NCI-H69 (cell line): ENCODE measurements at regions not wholly inside any gene's neighbourhood (a gene's known extent, or its start where the extent isn't known, plus 50 kb on each side); places are given as distances from the start of the nearest gene placed in this dataset.

Experiments
- DNase-seq: peaks from one replicate; lab custom pipeline; 2025; lab: John Stamatoyannopoulos, UW

DNA sequence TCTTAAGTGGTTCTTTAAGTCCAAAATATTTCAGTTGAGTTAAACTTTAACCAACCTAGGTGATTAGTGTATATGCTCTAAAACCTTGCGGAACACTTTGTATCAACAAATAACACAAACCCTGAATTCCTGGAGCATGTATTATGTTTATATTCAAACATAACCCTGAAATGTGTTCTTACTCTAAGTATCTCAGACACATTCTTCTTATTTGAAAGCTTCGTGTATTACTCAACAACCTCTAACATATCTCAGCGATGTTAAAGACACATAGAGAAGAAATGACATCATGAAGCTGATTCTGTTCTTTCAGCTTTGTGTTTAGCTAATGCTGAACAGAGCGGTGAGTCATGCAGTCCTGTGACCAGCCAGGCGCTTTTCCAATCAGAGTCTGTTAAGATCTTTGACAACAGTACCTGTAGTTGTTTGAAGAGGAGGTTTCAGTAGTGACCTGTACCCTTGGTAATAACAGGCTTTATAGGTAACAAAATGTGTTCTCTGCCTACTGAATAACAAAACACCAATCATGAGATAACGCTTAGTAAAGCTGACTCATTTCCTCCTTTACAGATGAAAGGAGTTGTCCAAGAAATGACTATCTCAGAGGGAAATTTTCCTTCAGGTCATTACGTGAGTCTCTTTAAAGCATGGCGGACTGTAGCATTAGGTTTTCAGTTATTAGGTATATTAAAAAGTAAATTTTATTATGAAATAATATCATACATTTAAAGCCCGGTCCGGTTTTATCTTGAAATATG lies 67.3 kb upstream of the KLF6 start:
- DNase-seq, result peak; percentile 94

DNA sequence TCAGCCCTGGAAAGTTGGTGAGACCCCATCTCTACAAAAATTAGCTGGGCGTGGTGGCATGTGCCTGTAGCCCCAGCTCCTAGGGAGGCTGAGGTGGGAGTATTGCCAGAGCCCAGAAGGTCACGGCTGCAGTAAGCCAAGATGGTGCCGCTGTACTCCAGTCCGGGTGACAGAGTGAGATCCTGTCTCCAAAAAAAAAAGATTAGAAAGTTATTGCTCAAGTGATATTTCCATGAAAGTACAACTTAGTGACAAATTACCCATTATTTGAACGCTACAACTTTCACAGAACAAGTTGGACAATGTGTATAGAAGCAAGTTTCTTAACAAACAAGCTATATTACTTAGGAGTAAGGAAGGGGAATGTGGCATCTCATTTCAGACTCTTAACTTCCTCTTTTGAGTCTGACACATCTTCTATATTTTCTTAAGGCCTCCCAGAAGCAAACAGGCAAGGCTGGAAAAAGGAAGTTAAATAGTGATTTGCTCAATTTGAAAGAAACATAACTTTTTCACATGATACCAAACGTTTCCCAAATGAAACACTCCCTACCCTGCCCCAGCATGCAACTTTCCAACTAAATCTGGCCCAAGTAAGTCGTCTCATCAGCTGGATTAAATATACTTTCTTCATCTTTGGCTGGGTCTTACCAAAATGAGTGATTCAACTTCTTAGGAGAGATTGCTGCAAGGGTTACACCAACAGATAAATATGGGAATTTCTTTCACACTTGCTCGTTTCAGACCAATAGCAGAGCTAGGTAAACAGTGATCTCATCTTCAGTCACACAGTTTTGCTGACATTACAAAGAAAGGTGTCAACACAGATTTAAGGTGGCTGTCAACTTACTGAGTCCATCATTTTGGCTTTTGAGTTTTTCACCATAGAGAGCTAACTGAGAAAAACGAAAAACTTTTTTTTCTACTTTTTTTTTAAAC lies 66.3 kb upstream of the KLF6 start:
- peak; percentile 51 for DNase-seq

DNA sequence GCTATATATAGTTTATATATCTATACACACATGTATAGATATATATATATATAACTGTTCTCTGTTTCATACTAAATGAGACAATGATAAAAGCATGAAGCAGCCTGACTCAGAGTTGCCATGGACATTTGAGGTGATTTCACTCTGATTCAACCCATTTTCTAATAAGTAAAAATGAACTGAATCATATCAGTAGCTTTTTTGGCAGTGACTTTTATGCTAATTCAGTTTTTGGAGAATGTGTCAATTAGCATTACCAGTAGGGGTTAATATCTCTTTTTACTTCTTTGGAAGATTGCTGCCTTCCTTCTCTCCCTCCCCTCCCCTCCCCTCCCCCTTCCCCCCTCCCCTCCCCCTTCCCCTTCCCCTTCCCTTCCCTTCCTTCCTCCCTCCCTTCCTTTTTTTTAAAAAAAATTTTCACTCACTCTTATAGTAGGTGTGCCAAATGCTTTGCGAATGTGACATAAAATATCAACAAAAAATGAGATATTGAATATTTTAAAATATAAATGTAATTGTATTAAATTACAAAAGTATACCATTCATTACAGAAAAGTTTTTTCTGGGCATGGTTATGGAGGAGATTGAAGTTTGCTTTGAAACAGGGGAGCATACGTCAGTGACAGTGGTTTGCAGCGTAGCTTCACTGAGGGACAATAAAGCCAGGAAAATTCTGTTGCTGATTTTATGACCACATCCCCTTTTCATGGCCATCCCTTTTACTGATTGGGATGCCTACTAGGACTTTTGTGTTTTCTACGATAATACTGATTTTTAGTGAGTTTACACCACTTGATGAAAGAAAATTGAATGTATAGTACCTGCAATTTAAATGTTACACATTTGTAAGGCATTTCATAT lies 64.0 kb upstream of the KLF6 start:
- DNase-seq, result no peak

DNA sequence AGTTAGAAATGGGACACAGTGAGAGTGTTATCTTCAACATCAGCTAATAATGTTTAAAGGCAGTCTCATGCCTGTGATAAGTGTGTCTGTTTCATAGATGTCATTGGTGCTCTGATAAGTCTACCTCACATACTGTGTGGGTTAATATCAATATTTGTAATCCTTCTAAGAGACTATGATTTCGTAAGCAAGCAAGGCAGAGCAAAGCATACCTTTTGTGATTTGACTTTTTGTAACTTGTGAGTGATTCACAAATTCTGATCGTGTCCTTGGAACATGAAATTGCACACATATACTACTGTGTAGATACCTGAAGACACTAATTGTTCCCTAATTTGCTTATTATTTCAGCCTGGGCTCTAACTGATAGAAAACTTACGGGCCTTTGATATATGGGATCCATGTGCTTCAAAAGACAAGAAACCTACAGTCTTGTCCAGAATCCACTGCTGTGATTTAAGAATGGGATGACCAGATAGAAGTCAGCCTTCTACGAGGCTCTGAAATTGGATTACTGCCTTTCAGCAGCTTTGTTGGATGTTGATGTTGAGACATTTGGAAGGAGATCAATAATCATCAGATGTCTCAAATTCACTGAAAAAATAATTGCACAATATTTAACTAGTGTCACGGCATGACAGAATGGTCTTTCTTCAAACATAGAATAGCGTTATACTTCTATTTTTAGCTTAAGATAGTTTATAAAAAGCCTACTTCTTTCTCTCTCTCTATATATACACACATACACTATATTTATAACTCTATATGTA lies 63.2 kb upstream of the KLF6 start:
- no peak for DNase-seq

DNA sequence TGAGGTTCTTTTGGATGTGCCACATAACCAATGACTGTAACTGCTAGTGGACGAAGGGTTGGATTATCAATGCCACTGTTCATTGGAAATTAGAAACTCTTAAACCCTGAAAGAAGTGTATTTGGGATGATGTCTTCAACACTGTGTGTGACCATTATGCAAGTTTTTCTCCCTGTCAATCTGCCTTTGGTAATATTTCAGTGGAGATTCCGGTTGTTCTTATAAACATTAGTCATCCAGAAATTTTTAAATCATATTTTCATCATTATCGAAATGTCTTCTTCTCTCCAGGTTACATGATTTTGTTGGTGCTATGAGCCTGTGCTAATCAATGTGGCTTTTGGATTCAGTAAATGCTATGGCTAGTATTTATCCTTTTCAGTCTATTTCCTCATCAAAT lies 61.7 kb upstream of the KLF6 start:
- no peak for DNase-seq

DNA sequence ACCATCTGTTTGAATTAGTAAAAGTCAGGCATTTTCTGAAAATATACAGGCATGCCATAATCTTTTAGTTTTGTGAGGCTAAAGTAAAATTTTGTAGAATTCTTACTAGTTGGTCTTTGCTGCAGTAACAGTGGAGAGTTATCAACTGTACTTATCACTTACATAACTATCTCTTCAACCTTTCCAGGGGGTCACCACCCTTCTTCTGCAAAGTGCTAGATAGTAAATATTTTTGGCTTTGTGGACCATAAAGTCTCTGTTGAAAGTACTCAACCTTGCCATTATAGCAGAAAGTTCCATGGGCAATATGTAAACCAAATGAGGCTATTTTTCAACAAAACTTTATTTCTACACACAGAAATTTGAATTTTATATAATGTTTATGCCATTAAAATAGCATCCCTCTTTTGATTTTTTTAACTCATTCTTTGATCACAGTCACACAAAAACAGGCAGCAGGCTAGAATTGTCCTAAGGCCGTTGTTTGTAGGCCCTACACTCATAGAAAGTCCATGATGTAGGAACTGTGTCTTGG lies 59.5 kb upstream of the KLF6 start:
- no peak for DNase-seq

DNA sequence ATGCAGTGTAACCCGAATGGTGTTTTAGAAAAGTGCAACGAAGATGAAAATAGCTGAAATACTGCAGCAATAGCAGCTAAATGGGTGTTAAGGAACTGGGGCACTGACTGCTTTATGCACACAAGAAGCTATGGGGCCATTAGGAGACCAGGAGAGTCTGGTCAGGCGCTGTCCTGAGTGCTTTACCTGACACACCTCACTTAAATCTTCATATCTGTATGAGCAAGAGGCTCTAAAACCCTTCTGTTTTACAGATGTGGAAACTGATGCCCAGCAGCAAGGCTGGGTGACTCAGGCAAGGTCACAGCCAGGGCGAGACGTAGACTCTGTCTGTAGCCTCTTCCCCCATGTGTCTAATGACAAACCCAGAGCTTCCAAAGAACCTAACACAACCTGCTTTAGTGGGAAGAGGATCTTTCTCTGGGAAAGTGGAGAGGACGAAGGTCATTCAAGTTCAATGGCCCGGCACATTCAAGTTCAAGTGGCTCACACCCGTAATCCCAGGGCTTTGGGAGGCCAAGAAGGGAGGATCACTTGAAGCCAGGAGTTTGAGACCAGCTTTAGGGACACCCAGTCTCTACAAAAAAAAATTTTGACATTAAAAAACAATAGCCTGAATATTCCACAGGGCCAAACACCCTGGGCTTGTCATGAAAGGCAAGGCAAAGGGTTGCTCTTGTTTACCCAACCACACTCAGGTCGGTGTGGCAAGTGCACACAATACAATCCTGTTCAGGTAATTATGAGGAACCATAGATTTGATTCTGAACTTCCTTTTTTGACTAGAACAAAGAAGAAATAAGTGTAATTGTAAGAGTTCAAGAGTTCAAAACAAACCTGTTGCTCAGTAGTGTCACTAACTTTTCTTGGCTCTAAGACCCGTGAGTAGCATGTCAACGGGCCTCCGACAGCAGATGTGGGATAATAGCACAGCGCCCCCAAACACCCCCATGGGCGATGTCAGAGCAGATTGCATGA lies 53.7 kb upstream of the KLF6 start:
- no peak for DNase-seq

DNA sequence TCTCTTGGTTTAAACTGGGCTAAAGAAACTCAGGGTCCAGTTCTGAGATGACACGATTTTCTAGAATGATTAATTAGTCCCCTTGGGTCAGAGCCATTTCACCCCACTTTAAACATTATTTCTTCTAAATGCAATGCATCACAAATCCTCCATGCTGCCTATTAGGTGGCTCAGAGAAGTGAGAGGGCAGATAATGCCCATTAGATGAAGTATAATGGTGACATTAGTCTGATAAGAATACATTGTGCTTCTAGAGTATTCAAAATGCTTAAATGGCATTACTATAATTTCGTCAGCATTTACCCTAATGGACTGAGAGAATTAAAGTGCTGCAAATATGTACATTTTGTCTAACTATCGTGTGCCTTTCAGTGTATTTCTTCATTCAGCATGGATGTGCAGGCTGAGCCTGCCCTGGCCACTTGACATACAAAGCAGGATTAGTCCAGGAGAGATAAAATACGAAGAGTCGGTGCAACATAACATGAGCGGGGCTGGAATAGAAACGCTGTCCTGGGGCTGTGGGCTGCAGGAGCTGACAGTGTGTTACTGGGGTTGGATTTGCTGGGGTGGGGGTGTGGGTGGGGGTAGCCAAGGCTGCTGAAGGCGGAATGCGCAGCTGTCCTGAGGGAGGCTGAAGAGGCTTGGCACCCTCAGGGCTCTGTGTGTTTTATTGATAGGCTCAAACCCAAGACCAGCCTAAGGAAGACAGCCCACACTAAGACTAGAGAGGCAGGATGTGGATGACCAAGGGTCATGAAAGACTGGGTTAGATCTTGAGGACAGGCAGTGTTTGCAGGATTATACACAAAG lies 52.8 kb upstream of the KLF6 start:
- DNase-seq, result no peak

DNA sequence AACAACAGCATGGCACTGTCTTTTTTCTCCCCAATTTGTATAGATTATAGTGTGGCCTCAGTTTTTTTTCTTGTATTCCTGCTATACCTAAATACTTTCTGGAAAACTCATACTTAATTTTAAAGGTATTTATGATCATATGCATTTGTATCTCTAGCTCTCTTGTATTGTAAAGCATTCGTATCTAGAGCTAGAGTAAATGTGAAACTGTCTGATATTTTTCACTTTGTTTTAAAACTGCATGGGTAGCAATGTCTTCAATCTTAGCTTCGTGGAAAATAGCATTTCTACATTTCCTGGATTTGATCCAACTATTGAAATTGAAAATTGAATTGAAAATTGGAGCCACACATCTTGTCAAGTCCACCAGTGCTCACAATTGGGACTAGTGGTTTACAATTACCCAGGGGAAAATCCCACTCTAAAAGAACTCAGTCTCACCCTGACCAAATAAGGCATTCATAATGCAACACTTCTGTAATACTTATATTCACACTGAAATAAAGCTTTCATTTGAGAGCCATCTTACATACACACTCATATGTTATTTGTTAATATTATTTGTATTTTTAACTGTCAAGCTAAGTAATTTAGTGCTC lies 51.3 kb upstream of the KLF6 start:
- no peak for DNase-seq

DNA sequence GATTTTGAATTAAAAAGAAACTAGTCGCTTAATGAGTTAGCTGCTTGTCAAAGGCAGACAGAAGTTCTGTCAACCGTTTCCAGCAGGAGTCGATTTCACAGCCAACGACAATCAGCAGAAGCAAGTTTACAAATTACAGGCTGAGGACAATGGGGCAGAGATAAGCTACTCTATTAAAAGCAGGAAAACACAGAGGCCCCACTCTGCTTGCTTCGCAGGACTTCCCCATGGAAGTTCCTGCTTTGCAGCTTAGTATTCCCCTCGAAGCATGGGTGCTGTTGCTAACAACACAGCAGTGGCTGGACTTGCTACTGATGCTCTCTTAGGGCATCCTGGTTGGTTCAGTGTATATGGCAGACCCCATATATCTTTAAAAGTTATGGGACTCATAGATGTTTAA lies 50.8 kb upstream of the KLF6 start:
- DNase-seq, result no peak

DNA sequence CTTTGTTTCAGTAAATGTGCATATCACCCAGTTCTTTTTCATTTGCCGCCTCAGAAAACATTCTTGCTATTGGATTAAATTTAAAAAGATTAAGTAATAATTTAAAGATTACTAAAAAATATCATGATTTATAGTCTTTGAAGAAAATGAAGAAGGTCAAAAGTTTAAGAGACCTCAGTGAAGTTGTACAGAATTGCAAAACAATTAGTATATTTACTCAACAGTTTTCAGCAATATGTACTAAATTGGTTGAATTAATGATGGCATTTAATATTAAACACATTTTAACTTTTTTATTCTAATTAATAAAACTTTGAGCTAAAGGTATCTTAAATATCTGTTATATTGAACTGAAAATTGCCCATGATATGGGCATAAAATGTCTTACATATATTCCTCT lies 49.9 kb upstream of the KLF6 start:
- no peak for DNase-seq
